Peyer's patch (tissue), 4 donors: ENCODE measurements at regions not wholly inside any gene's neighbourhood (a gene's known extent, or its start where the extent isn't known, plus 50 kb on each side); places are given as distances from the start of the nearest gene placed in this dataset.

Experiments used
- POLR2A ChIP-seq, 2 donors: fragments of 450-650 bp; IDR thresholded peaks; one replicate each; pipeline ENCODE4 v1.5.1; 2017; ENCODE audit warnings: antibody characterized with exemption in 2 of 2, mild to moderate bottlenecking in 2 of 2, moderate library complexity in 2 of 2
- TF ChIP-seq, protein P1 (sequence below), 6 experiments: fragments of 450-650 bp in 4 of 6; fragments of 200-600 bp in 2 of 6; sonication (generic) in 1 of 6; IDR thresholded peaks; one replicate each; pipeline ENCODE4 v1.5.1; 2017 to 2019; ENCODE audit warnings: antibody characterized with exemption in 6 of 6, mild to moderate bottlenecking in 3 of 6, moderate library complexity in 1 of 6

GRCh38 chr6:154928325-154928922, 66.7 kb upstream of the TIAM2 start:
- TF ChIP-seq, protein P1, sequence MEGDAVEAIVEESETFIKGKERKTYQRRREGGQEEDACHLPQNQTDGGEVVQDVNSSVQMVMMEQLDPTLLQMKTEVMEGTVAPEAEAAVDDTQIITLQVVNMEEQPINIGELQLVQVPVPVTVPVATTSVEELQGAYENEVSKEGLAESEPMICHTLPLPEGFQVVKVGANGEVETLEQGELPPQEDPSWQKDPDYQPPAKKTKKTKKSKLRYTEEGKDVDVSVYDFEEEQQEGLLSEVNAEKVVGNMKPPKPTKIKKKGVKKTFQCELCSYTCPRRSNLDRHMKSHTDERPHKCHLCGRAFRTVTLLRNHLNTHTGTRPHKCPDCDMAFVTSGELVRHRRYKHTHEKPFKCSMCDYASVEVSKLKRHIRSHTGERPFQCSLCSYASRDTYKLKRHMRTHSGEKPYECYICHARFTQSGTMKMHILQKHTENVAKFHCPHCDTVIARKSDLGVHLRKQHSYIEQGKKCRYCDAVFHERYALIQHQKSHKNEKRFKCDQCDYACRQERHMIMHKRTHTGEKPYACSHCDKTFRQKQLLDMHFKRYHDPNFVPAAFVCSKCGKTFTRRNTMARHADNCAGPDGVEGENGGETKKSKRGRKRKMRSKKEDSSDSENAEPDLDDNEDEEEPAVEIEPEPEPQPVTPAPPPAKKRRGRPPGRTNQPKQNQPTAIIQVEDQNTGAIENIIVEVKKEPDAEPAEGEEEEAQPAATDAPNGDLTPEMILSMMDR (IDR thresholded peaks at IDR 0.05) = peak; percentile 9 to 90 (median 76)
- peak in 1 of 2 donors; percentile 13 for TF ChIP-seq POLR2A (IDR thresholded peaks at IDR 0.05)
